BJ (cell line): ENCODE measurements at regions not wholly inside any gene's neighbourhood (a gene's known extent, or its start where the extent isn't known, plus 50 kb on each side); places are given as distances from the start of the nearest gene placed in this dataset.

Experiments used
- CTCF ChIA-PET: fragments of 350-600 bp; formaldehyde crosslinking; extraction: SDS; loops from one replicate; lab custom pipeline; 2021; ENCODE audit warnings: antibody characterized with exemption, inconsistent platforms; lab: Yijun Ruan, JAX
- POLR2A ChIA-PET: fragments of 300-600 bp; sonication (Branson Sonifier 250); formaldehyde crosslinking; extraction: SDS; loops from one replicate; lab custom pipeline; 2021; ENCODE audit warnings: antibody characterized with exemption; lab: Charles Lee
- DNase-seq: peaks from one replicate; pipeline ENCODE4 v3.0.0-alpha.2; 2011; ENCODE audit warnings: low read depth
- H3K27me3 ChIP-seq: 2 replicates; pipeline ENCODE4 v1.6.0; 2011; ENCODE audit warnings: low read length; ENCODE audit not compliant: control insufficient read depth, insufficient read depth
- H3K36me3 ChIP-seq: 2 replicates; pipeline ENCODE4 v1.5.1; 2011; ENCODE audit warnings: low read length; ENCODE audit not compliant: control insufficient read depth, insufficient read depth
- H3K4me3 ChIP-seq: 2 replicates; pipeline ENCODE4 v1.5.1; 2011; ENCODE audit warnings: low read depth, mild to moderate bottlenecking, control low read depth, low read length
- CTCF ChIP-seq: IDR thresholded peaks from 2 replicates; pipeline ENCODE4 v1.5.1; 2011; ENCODE audit warnings: low read depth, mild to moderate bottlenecking, control low read depth, inconsistent platforms, low read length, moderate library complexity; ENCODE audit not compliant: insufficient read depth

DNA sequence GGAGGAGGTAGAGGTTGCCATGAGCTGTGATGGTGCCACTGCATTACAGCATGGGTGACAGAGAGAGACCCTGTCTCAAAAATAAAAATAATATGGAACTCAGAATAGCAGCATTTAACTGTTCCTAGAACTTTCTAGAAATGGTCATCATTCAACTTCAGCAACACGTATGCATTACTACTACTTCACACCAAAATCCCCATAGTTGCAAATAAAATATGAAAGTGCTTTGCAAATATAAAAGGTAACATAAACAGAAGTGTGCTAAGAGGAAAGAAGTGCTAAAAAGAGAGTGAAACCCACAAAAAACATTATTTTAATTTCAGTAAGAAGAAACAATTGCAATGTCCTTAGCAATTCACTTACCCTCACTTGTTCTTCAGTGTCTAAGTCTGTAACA is 169.7 kb upstream of the NUDT4 start:
- no peak overlapping the region for H3K4me3 ChIP-seq
- ChIA-PET POLR2A (no interaction called here), CTCF (interaction anchor here (1.3 kb wide), 1 partner anchor 10 kb away, joined by 5 read pairs; no protein-coding TSS in a partner anchor)
- no peaks in the 10 kb centered on the region for H3K36me3 ChIP-seq
- H3K27me3 ChIP-seq, result no peaks in the 10 kb centered on the region
- no peak for TF ChIP-seq CTCF
- no peak for DNase-seq

GRCh38 chr12:93214523-93215289 is 163.0 kb upstream of the NUDT4 start:
- TF ChIP-seq CTCF, result no peak
- CTCF ChIA-PET, result interaction anchor here (1.3 kb wide), 2 partner anchors 10 to 227 kb away, joined by 3 to 5 read pairs; no protein-coding TSS in a partner anchor
- Histone ChIP-seq H3K27me3 (no peaks in the 10 kb centered on the region), H3K36me3 (no peaks in the 10 kb centered on the region), H3K4me3 (no peak overlapping the region)
- no peak for DNase-seq
- POLR2A ChIA-PET, result no interaction called here

DNA sequence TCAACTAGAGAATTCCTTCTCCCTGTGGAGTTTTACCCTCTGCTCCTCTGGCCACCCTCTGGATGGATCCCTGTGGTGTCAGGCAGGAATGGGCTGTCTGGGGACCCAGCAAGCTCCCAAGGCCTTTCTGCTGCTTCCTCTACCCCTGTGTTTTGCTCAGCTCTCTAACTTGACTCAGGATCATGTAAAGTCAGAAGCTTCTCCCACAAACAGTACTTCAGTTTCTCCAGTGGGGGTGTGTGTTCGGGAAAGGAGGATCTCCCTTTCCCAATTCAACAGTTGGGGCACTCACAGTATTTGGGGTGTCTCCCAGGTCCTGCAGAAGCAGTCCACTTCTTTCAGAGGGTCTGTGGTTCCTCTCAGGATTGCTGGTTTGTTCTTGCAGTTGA is 162.4 kb upstream of the NUDT4 start:
- H3K36me3 ChIP-seq, result no peaks in the 10 kb centered on the region
- POLR2A ChIA-PET, result no interaction called here
- CTCF ChIA-PET, result no interaction called here
- no peaks in the 10 kb centered on the region for H3K27me3 ChIP-seq
- TF ChIP-seq CTCF, result no peak
- H3K4me3 ChIP-seq, result no peak overlapping the region
- DNase-seq, result no peak

- CTCF ChIA-PET, result no interaction called here
- Histone ChIP-seq H3K36me3 (no peaks in the 10 kb centered on the region), H3K4me3 (no peak overlapping the region), H3K27me3 (no peaks in the 10 kb centered on the region)
- DNase-seq, result no peak
- TF ChIP-seq CTCF, result no peak
- POLR2A ChIA-PET, result no interaction called here
Observed at GRCh38 chr12:93219947-93220346, 157.8 kb upstream of the NUDT4 start.

DNA sequence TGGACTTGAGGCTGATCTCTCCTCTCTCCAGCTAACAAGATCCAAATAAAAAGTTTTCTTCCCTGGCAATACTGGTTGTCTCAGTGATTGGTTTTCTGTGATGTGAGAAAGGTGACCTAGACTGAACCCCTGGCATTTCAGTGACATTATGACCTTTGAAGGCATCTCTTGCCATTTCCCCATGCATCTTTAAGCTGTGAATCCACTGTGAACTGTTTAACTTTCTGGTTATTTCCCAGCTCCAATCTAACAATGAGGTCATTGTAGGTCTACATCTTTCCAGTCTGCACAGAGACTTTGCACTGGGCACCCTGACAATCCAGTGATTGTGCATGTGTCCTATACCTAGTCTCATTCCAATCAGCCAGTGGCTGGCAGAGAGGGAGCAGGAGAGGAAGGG is 155.9 kb upstream of the NUDT4 start:
- ChIA-PET CTCF (no interaction called here), POLR2A (no interaction called here)
- TF ChIP-seq CTCF, result no peak
- Histone ChIP-seq H3K36me3 (no peaks in the 10 kb centered on the region), H3K27me3 (no peaks in the 10 kb centered on the region), H3K4me3 (no peak overlapping the region)
- DNase-seq, result no peak
